Caco-2 (cell line): ENCODE measurements at regions not wholly inside any gene's neighbourhood (a gene's known extent, or its start where the extent isn't known, plus 50 kb on each side); places are given as distances from the start of the nearest gene placed in this dataset.

ENCODE experiments used
- BruUV-seq: library from RNA; stranded (reverse); fragments of 400-500 nt; replicated peaks from 2 replicates; lab custom pipeline; 2021; lab: Mats Ljungman, UMichigan
- CTCF ChIA-PET: fragments of 300-600 bp; sonication (Branson Sonifier 250); formaldehyde crosslinking; loops from one replicate; lab custom pipeline; 2022; ENCODE audit warnings: antibody characterized with exemption; lab: Charles Lee
- POLR2A ChIA-PET: fragments of 300-600 bp; sonication (Branson Sonifier 250); formaldehyde crosslinking; loops from one replicate; lab custom pipeline; 2022; ENCODE audit warnings: antibody characterized with exemption; lab: Charles Lee
- DNase-seq, 2 experiments: peaks; one replicate each; pipeline versions ENCODE4 v3.0.0 to v3.0.0-alpha.2; 2020 to 2022
- H3K27me3 ChIP-seq: replicated peaks from 2 replicates; pipeline ENCODE4 v1.6.0; 2011; ENCODE audit warnings: low read length; ENCODE audit not compliant: control insufficient read depth, insufficient read depth
- H3K36me3 ChIP-seq: 2 replicates; pipeline ENCODE4 v1.5.1; 2011; ENCODE audit warnings: low read length; ENCODE audit not compliant: control insufficient read depth, insufficient read depth
- H3K4me1 ChIP-seq: fragments of 250-450 bp; sonication (Bioruptor Pico); 2 replicates; pipeline ENCODE4 v1.5.1; 2020; ENCODE audit warnings: mild to moderate bottlenecking
- H3K4me3 ChIP-seq: 2 replicates; pipeline ENCODE4 v1.5.1; 2011; ENCODE audit warnings: low read depth, mild to moderate bottlenecking, control low read depth, low read length
- H3K9me3 ChIP-seq: fragments of 250-450 bp; sonication (Bioruptor Pico); 2 replicates; pipeline ENCODE4 v1.5.1; 2020; ENCODE audit warnings: mild to moderate bottlenecking, moderate library complexity
- H3K27ac Mint-ChIP-seq: one replicate; pipeline ENCODE4 v1.8.0; 2022; ENCODE audit warnings: mixed read lengths; ENCODE audit not compliant: unreplicated experiment
- H3K27me3 Mint-ChIP-seq: one replicate; pipeline ENCODE4 v1.8.0; 2022; ENCODE audit warnings: mixed read lengths; ENCODE audit not compliant: insufficient read depth, unreplicated experiment
- H3K36me3 Mint-ChIP-seq: one replicate; pipeline ENCODE4 v1.8.0; 2022; ENCODE audit warnings: mild to moderate bottlenecking, mixed read lengths; ENCODE audit not compliant: insufficient read depth, unreplicated experiment
- H3K4me1 Mint-ChIP-seq: one replicate; pipeline ENCODE4 v1.8.0; 2022; ENCODE audit warnings: low read depth, mixed read lengths; ENCODE audit not compliant: unreplicated experiment
- H3K4me3 Mint-ChIP-seq: one replicate; pipeline ENCODE4 v1.8.0; 2022; ENCODE audit warnings: mild to moderate bottlenecking, moderate library complexity, mixed read lengths; ENCODE audit not compliant: unreplicated experiment
- H3K9me3 Mint-ChIP-seq: one replicate; pipeline ENCODE4 v1.8.0; 2022; ENCODE audit warnings: mixed read lengths; ENCODE audit not compliant: unreplicated experiment
- intact Hi-C: fragments of 100-400 bp; cut with micrococcal nuclease; formaldehyde crosslinking; loops from one replicate; pipeline ENCODE4 v1.10.0; 2022; ENCODE audit not compliant: unreplicated experiment
- TF ChIP-seq, protein P1 (sequence below), 2 experiments: fragments of 200-600 bp in 1 of 2; IDR thresholded peaks; 1 replicate in 1 of 2; 2 replicates in 1 of 2; pipeline versions ENCODE4 v1.5.1 to v1.8.0; 2011 to 2022; ENCODE audit warnings: antibody characterized with exemption in 1 of 2, control low read depth in 1 of 2, inconsistent platforms in 1 of 2, low read depth in 1 of 2, low read length in 1 of 2, mild to moderate bottlenecking in 1 of 2, moderate library complexity in 1 of 2; ENCODE audit not compliant: insufficient read depth in 1 of 2, severe bottlenecking in 1 of 2, unreplicated experiment in 1 of 2

DNA sequence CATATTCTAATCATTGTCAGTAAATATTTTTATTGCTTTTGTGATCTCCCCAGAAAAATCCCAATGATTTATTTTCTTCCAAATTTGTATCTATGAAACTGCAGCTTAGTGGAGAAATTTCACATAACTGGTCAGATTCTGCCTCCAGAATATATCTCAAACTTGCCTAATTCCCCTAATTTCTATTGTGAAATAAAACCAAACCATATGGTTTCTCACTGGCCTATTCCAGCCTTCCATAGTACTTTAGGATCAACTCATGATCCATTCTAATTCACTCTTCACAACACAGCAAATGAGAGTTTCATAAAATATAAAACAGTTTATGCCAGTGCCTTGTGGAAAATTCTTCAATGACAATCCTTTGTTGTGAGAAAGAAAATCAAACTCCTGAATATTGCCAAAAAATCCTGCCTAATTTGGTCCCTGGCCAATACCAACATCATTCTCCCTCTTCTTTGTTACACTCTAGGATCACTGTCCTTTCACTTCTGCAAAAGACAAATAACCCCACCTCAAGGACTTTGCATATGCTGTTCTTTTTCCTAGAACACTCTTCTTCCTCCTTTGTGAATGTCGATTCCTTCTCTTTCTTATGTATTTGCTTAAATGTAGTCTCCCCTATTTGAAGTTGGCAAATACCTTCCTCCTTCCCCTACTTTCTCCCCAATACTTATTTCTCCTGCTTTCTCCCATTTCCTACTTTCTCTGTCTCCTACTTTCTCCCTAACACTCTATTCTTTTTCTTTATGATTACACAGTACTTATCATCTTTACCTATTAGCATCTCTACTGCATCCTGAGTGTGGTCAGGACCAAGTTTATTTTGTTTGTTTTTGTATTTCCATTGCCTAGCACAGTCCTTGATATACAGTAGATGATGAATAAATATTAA, 587.5 kb downstream of the RFPL4B start:
- H3K36me3 Mint-ChIP-seq, result no peaks in the 10 kb centered on the region
- ChIA-PET POLR2A (no interaction called here), CTCF (no interaction called here)
- TF ChIP-seq, protein P1, sequence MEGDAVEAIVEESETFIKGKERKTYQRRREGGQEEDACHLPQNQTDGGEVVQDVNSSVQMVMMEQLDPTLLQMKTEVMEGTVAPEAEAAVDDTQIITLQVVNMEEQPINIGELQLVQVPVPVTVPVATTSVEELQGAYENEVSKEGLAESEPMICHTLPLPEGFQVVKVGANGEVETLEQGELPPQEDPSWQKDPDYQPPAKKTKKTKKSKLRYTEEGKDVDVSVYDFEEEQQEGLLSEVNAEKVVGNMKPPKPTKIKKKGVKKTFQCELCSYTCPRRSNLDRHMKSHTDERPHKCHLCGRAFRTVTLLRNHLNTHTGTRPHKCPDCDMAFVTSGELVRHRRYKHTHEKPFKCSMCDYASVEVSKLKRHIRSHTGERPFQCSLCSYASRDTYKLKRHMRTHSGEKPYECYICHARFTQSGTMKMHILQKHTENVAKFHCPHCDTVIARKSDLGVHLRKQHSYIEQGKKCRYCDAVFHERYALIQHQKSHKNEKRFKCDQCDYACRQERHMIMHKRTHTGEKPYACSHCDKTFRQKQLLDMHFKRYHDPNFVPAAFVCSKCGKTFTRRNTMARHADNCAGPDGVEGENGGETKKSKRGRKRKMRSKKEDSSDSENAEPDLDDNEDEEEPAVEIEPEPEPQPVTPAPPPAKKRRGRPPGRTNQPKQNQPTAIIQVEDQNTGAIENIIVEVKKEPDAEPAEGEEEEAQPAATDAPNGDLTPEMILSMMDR (IDR thresholded peaks at IDR 0.05; ENCODE audit: insufficient read depth in 1 of 2, low read depth in 1 of 2, low read length in 1 of 2, severe bottlenecking in 1 of 2, unreplicated experiment in 1 of 2), result no peak
- H3K27me3 Mint-ChIP-seq, result no peaks in the 10 kb centered on the region
- H3K4me1 Mint-ChIP-seq, result no peaks in the 10 kb centered on the region
- Histone ChIP-seq H3K27me3 (no peaks in the 10 kb centered on the region), H3K36me3 (no peaks in the 10 kb centered on the region), H3K4me1 (no peaks in the 10 kb centered on the region), H3K4me3 (no peak overlapping the region), H3K9me3 (no peaks in the 10 kb centered on the region)
- no peak overlapping the region for H3K4me3 Mint-ChIP-seq
- DNase-seq, result no peak
- intact Hi-C loops, result no loop called here
- no TSS peak for BruUV-seq
- no peaks in the 10 kb centered on the region for H3K9me3 Mint-ChIP-seq
- no peak overlapping the region for H3K27ac Mint-ChIP-seq

DNA sequence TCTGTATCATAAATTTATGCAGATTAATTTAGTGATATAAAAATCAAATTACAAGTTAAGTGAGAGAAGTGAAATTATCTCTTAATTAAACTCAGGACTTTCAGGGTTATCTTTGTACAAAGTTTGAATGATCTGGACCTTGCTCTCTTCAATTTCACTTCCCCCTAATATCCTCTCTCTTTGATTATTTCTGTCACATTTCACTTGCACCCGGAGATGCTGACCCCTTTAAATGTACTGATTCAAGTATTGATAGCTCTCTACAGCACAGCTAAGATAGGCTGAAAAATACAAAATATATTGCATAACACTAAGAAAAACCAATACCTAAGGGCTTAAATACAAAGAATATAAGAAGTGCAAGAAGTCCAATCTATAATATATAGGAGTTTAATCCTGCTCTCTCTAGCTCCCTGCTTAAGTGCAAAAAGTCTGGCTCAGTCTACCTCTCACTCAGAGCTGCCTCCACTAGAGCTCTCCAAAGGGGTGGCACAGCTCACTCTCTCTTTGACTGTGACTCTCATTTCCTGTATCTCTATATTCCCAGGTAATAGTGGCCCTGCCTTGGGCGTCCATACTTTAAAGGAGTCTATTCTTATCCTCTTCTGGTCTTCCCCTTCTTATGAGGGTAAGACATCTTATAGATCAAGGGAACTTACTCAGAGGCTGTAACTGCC, 588.4 kb downstream of the RFPL4B start:
- Mint-ChIP-seq H3K4me1 (no peaks in the 10 kb centered on the region), H3K4me3 (no peak overlapping the region), H3K27ac (no peak overlapping the region), H3K27me3 (no peaks in the 10 kb centered on the region), H3K36me3 (no peaks in the 10 kb centered on the region), H3K9me3 (no peaks in the 10 kb centered on the region)
- Histone ChIP-seq H3K36me3 (no peaks in the 10 kb centered on the region), H3K4me1 (no peaks in the 10 kb centered on the region), H3K27me3 (no peaks in the 10 kb centered on the region), H3K9me3 (no peaks in the 10 kb centered on the region), H3K4me3 (no peak overlapping the region)
- no TSS peak for BruUV-seq
- TF ChIP-seq, protein P1 (IDR thresholded peaks at IDR 0.05; ENCODE audit: insufficient read depth in 1 of 2, low read depth in 1 of 2, low read length in 1 of 2, severe bottlenecking in 1 of 2, unreplicated experiment in 1 of 2), result no peak
- ChIA-PET CTCF (no interaction called here), POLR2A (no interaction called here)
- intact Hi-C loops, result no loop called here
- DNase-seq, result no peak

DNA sequence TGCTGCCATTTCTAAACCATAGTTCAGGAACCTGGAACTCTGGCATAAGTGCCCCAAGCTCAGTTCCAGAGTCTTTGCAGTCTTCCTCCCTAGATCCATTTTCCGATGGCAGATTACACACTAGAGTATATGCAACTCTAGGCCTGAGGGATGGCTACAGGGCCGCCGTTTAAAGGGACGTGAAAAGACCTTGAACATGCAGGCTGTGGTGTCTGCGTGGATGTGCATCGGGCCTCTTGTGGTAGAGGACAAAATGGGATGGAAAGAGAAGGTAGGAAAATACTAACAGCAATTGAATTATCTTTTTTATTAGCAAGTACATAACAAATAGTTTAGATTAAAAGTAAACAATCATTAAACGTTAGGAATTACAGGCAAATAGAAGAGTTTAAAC, 588.9 kb downstream of the RFPL4B start:
- TF ChIP-seq, protein P1 (IDR thresholded peaks at IDR 0.05; ENCODE audit: insufficient read depth in 1 of 2, low read depth in 1 of 2, low read length in 1 of 2, severe bottlenecking in 1 of 2, unreplicated experiment in 1 of 2), result no peak
- H3K36me3 Mint-ChIP-seq, result no peaks in the 10 kb centered on the region
- no TSS peak for BruUV-seq
- H3K4me1 Mint-ChIP-seq, result no peaks in the 10 kb centered on the region
- no peaks in the 10 kb centered on the region for H3K27me3 Mint-ChIP-seq
- H3K4me3 Mint-ChIP-seq, result no peak overlapping the region
- Histone ChIP-seq H3K4me1 (no peaks in the 10 kb centered on the region), H3K4me3 (no peak overlapping the region), H3K9me3 (no peaks in the 10 kb centered on the region), H3K27me3 (no peaks in the 10 kb centered on the region), H3K36me3 (no peaks in the 10 kb centered on the region)
- H3K27ac Mint-ChIP-seq, result no peak overlapping the region
- DNase-seq, result no peak
- ChIA-PET POLR2A (no interaction called here), CTCF (no interaction called here)
- intact Hi-C loops, result no loop called here
- no peaks in the 10 kb centered on the region for H3K9me3 Mint-ChIP-seq
